IMR-90 (cell line): ENCODE measurements at regions not wholly inside any gene's neighbourhood (a gene's known extent, or its start where the extent isn't known, plus 50 kb on each side); places are given as distances from the start of the nearest gene placed in this dataset.

Source experiments
- BHLHE40 ChIP-seq: fragments of 150-350 bp; IDR thresholded peaks from 2 replicates; pipeline ENCODE4 v1.6.1; 2016; ENCODE audit warnings: mild to moderate bottlenecking, low read depth, low read length
- CEBPB ChIP-seq: IDR thresholded peaks from 2 replicates; pipeline ENCODE4 v1.6.1; 2012; ENCODE audit warnings: low read depth, low read length, improper control_type of control experiment
- CHD1 ChIP-seq: IDR thresholded peaks from 2 replicates; pipeline ENCODE4 v1.6.1; 2012; ENCODE audit warnings: low read depth, low read length, improper control_type of control experiment
- MAZ ChIP-seq: IDR thresholded peaks from 2 replicates; pipeline ENCODE4 v1.6.1; 2012; ENCODE audit warnings: low read depth, mild to moderate bottlenecking, low read length, improper control_type of control experiment, moderate library complexity, borderline replicate concordance
- MXI1 ChIP-seq: IDR thresholded peaks from 2 replicates; pipeline ENCODE4 v1.6.1; 2012; ENCODE audit warnings: low read depth, mild to moderate bottlenecking, low read length, moderate library complexity, borderline replicate concordance
- NFE2L2 ChIP-seq: fragments of 150-350 bp; IDR thresholded peaks from 2 replicates; pipeline ENCODE4 v1.6.1; 2016; ENCODE audit warnings: low read depth, mild to moderate bottlenecking, low read length
- POLR2A ChIP-seq: IDR thresholded peaks from 2 replicates; pipeline ENCODE4 v1.6.1; 2012; ENCODE audit warnings: mild to moderate bottlenecking, low read depth, low read length
- RAD21 ChIP-seq: IDR thresholded peaks from 2 replicates; pipeline ENCODE4 v1.6.1; 2012; ENCODE audit warnings: low read length, improper control_type of control experiment
- SMC3 ChIP-seq: fragments of 150-350 bp; IDR thresholded peaks from 2 replicates; pipeline ENCODE4 v1.6.1; 2016; ENCODE audit warnings: low read depth, mild to moderate bottlenecking, antibody characterized with exemption, low read length, moderate library complexity
- TF ChIP-seq, protein P1 (sequence below): conservative IDR thresholded peaks from 2 replicates; pipeline ENCODE4 v1.5.1; 2012; ENCODE audit warnings: mild to moderate bottlenecking, low read depth, low read length, improper control_type of control experiment
- TF ChIP-seq, protein P2 (sequence below): fragments of 150-350 bp; IDR thresholded peaks from 2 replicates; pipeline ENCODE4 v1.6.1; 2017; ENCODE audit warnings: mild to moderate bottlenecking, antibody characterized with exemption, low read length, low read depth

DNA sequence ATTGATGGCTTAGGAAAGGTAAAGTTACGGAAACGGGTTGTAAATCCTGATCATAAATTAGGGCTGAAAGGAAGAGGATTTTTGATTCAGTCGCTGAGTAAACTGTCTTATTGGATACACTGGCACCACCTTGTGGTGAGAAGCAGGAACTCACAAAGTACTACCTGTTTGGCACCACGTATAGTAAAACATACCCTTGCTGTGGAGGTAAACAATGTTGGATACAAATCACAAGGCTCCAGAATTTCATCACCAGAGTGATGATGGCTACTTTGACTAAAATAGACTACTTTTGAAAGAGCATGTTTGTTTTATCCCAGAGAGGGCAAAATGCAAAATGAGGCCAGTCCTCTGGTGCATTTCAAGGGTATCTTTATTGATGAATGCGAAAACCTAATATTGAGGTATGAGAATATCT is 216.9 kb downstream of the IGSF11 start:
- TF ChIP-seq, protein P1, sequence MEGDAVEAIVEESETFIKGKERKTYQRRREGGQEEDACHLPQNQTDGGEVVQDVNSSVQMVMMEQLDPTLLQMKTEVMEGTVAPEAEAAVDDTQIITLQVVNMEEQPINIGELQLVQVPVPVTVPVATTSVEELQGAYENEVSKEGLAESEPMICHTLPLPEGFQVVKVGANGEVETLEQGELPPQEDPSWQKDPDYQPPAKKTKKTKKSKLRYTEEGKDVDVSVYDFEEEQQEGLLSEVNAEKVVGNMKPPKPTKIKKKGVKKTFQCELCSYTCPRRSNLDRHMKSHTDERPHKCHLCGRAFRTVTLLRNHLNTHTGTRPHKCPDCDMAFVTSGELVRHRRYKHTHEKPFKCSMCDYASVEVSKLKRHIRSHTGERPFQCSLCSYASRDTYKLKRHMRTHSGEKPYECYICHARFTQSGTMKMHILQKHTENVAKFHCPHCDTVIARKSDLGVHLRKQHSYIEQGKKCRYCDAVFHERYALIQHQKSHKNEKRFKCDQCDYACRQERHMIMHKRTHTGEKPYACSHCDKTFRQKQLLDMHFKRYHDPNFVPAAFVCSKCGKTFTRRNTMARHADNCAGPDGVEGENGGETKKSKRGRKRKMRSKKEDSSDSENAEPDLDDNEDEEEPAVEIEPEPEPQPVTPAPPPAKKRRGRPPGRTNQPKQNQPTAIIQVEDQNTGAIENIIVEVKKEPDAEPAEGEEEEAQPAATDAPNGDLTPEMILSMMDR = peak; percentile 70
- no peak for TF ChIP-seq BHLHE40
- no peak for TF ChIP-seq POLR2A
- TF ChIP-seq MAZ = no peak
- no peak for TF ChIP-seq NFE2L2
- no peak for TF ChIP-seq MXI1
- TF ChIP-seq, protein P2, sequence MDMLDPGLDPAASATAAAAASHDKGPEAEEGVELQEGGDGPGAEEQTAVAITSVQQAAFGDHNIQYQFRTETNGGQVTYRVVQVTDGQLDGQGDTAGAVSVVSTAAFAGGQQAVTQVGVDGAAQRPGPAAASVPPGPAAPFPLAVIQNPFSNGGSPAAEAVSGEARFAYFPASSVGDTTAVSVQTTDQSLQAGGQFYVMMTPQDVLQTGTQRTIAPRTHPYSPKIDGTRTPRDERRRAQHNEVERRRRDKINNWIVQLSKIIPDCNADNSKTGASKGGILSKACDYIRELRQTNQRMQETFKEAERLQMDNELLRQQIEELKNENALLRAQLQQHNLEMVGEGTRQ = no peak
- TF ChIP-seq CEBPB = no peak
- peak; percentile 53 for TF ChIP-seq SMC3
- TF ChIP-seq CHD1 = no peak
- peak; percentile 62 for TF ChIP-seq RAD21
